22Rv1 (cell line): ENCODE measurements at regions not wholly inside any gene's neighbourhood (a gene's known extent, or its start where the extent isn't known, plus 50 kb on each side); places are given as distances from the start of the nearest gene placed in this dataset.

Source experiments
- H3K27ac ChIP-seq: fragments of 450-650 bp; 2 replicates; pipeline ENCODE4 v1.5.1; 2017
- CTCF ChIP-seq: fragments of 450-650 bp; IDR thresholded peaks from 2 replicates; pipeline ENCODE4 v1.5.1; 2017; ENCODE audit warnings: mild to moderate bottlenecking
- ZFX ChIP-seq: fragments of 450-650 bp; IDR thresholded peaks from 2 replicates; pipeline ENCODE4 v1.6.1; 2017; ENCODE audit warnings: antibody characterized with exemption, borderline replicate concordance

GRCh38 chr22:46026899-46027210, 49.9 kb upstream of the WNT7B start:
- peak overlapping the region; percentile 54 for H3K27ac ChIP-seq
- TF ChIP-seq ZFX (no peak), CTCF (no peak)

GRCh38 chr22:46027211-46028105, 50.5 kb upstream of the WNT7B start:
- peak overlapping the region; percentile 54 for H3K27ac ChIP-seq
- no peak for TF ChIP-seq CTCF
- no peak for TF ChIP-seq ZFX

GRCh38 chr22:46028106-46028991, 51.4 kb upstream of the WNT7B start:
- peak overlapping the region; percentile 54; the same call in 1 of the 2 replicates for H3K27ac ChIP-seq
- no peak for TF ChIP-seq CTCF
- no peak for TF ChIP-seq ZFX

GRCh38 chr22:46029036-46029435, 52.1 kb upstream of the WNT7B start:
- TF ChIP-seq ZFX (no peak), CTCF (no peak)
- no peak overlapping the region for H3K27ac ChIP-seq

- TF ChIP-seq ZFX (no peak), CTCF (no peak)
- no peak overlapping the region for H3K27ac ChIP-seq
Measured at GRCh38 chr22:46029574-46030200, 52.7 kb upstream of the WNT7B start.

- H3K27ac ChIP-seq, result no peak overlapping the region
- TF ChIP-seq CTCF, result no peak
- no peak for TF ChIP-seq ZFX
Measured at GRCh38 chr22:46030231-46030880, 53.4 kb upstream of the WNT7B start.
